B cell (primary cell): ENCODE measurements at regions not wholly inside any gene's neighbourhood (a gene's known extent, or its start where the extent isn't known, plus 50 kb on each side); places are given as distances from the start of the nearest gene placed in this dataset.

ENCODE experiments used
- ATAC-seq: fragments of 200-7000 bp; cut with Tn5 transposase; one replicate; pipeline ENCODE4 v1.10.0; 2021; ENCODE audit warnings: low read depth, mild to moderate bottlenecking, moderate number of reproducible peaks, moderate library complexity
- CTCF ChIA-PET: fragments of 350-600 bp; sonication (Branson Sonifier 250); formaldehyde crosslinking; loops from one replicate; lab custom pipeline; 2021; ENCODE audit warnings: antibody characterized with exemption, inconsistent platforms; lab: Charles Lee
- POLR2A ChIA-PET: fragments of 350-600 bp; sonication (Branson Sonifier 250); formaldehyde crosslinking; loops from one replicate; lab custom pipeline; 2021; ENCODE audit warnings: antibody characterized with exemption; lab: Charles Lee
- DNase-seq: peaks from one replicate; pipeline ENCODE4 v3.0.0; 2013
- H2AFZ ChIP-seq: 2 replicates; pipeline ENCODE4 v1.6.1; 2012; ENCODE audit warnings: mild to moderate bottlenecking, low read depth, low read length; ENCODE audit not compliant: insufficient read depth, poor library complexity, severe bottlenecking
- H3K27ac ChIP-seq, 2 donors: 1 replicate in 1 of 2; 2 replicates in 1 of 2; pipeline ENCODE4 v1.5.1; 2012 to 2013; ENCODE audit warnings: low read length in 2 of 2, mild to moderate bottlenecking in 2 of 2, moderate library complexity in 1 of 2
- H3K27me3 ChIP-seq, 4 experiments: fragments of 200-600 bp in 1 of 4; sonication (generic) in 1 of 4; replicated peaks in 1 of 4; 1 replicate in 2 of 4; 2 replicates in 2 of 4; pipeline versions ENCODE4 v1.6.1 to v1.7.0; 2013 to 2016; ENCODE audit warnings: low read length in 3 of 4, mild to moderate bottlenecking in 2 of 4, mixed read lengths in 1 of 4, moderate library complexity in 1 of 4; ENCODE audit not compliant: insufficient read depth in 4 of 4, control insufficient read depth in 3 of 4; ENCODE audit errors: control extremely low read depth in 1 of 4
- H3K36me3 ChIP-seq, 2 experiments: replicated peaks in 1 of 2; 1 replicate in 1 of 2; 2 replicates in 1 of 2; pipeline versions ENCODE4 v1.6.1 to v1.7.1; 2013; ENCODE audit warnings: low read length in 1 of 2; ENCODE audit not compliant: insufficient read depth in 2 of 2, control insufficient read depth in 1 of 2; ENCODE audit errors: control extremely low read depth in 1 of 2, extremely low read depth in 1 of 2
- H3K4me1 ChIP-seq, 2 donors: fragments of 200-600 bp in 1 of 2; sonication (generic) in 1 of 2; 1 replicate in 1 of 2; 2 replicates in 1 of 2; pipeline versions ENCODE4 v1.5.1 to v1.6.1; 2013 to 2017; ENCODE audit warnings: low read length in 2 of 2; ENCODE audit not compliant: control insufficient read depth in 2 of 2, insufficient read depth in 2 of 2
- H3K4me2 ChIP-seq: replicated peaks from 2 replicates; pipeline ENCODE3; 2012; ENCODE audit warnings: mild to moderate bottlenecking, low read depth, low read length; ENCODE audit not compliant: poor library complexity, severe bottlenecking
- H3K4me3 ChIP-seq, 5 experiments: fragments of 200-600 bp in 1 of 5; sonication (generic) in 1 of 5; 1 replicate in 3 of 5; 2 replicates in 2 of 5; pipeline versions ENCODE4 v1.5.1 to v1.7.0; 2011 to 2016; ENCODE audit warnings: low read length in 4 of 5, mild to moderate bottlenecking in 4 of 5, low read depth in 2 of 5, control low read depth in 1 of 5, moderate library complexity in 1 of 5; ENCODE audit not compliant: insufficient read depth in 1 of 5; ENCODE audit errors: control extremely low read depth in 1 of 5, extremely low read depth in 1 of 5
- H3K79me2 ChIP-seq: fragments of 200-600 bp; sonication (generic); one replicate; pipeline ENCODE4 v1.6.0; 2016; ENCODE audit warnings: low read length; ENCODE audit not compliant: control insufficient read depth, insufficient read depth
- H3K9ac ChIP-seq: fragments of 200-600 bp; sonication (generic); 2 replicates; pipeline ENCODE4 v1.6.1; 2017; ENCODE audit warnings: mild to moderate bottlenecking, low read length, moderate library complexity
- H3K9me3 ChIP-seq, 3 donors: one replicate each; pipeline versions ENCODE4 v1.6.1 to v1.7.1; 2013; ENCODE audit warnings: low read length in 2 of 3; ENCODE audit not compliant: control insufficient read depth in 2 of 3, insufficient read depth in 1 of 3; ENCODE audit errors: control extremely low read depth in 1 of 3
- H4K20me1 ChIP-seq: 2 replicates; pipeline ENCODE4 v1.6.0; 2012; ENCODE audit warnings: mild to moderate bottlenecking, low read length; ENCODE audit not compliant: insufficient read depth, control insufficient read depth, poor library complexity, severe bottlenecking
- H3K27ac Mint-ChIP-seq: one replicate; pipeline ENCODE4 v1.8.0; 2021; ENCODE audit warnings: mixed read lengths
- H3K27me3 Mint-ChIP-seq: one replicate; pipeline ENCODE4 v1.8.0; 2021; ENCODE audit warnings: mixed read lengths
- H3K4me1 Mint-ChIP-seq: one replicate; pipeline ENCODE4 v1.8.0; 2021; ENCODE audit warnings: mixed read lengths
- H3K4me3 Mint-ChIP-seq: one replicate; pipeline ENCODE4 v1.8.0; 2021; ENCODE audit warnings: mixed read lengths
- H3K9me3 Mint-ChIP-seq: one replicate; pipeline ENCODE4 v1.8.0; 2022; ENCODE audit warnings: mixed read lengths; ENCODE audit not compliant: insufficient read depth
- CTCF ChIP-seq: fragments of 200-600 bp; IDR thresholded peaks from one replicate; pipeline ENCODE4 v1.8.0; 2022; ENCODE audit warnings: antibody characterized with exemption, mild to moderate bottlenecking
- EZH2 ChIP-seq: IDR thresholded peaks from 2 replicates; pipeline ENCODE4 v1.6.1; 2012; ENCODE audit warnings: borderline replicate concordance, low read depth, mild to moderate bottlenecking, moderate library complexity, low read length; ENCODE audit not compliant: insufficient read depth, poor library complexity, severe bottlenecking
- WGBS: methylation state at CpG from one replicate; pipeline ENCODE4 v1.1.5; 2013; ENCODE audit warnings: missing lambda C conversion rate; ENCODE audit not compliant: insufficient coverage; 5-methylcytosine and 5-hydroxymethylcytosine counted together
- intact Hi-C: fragments of 100-400 bp; cut with micrococcal nuclease; formaldehyde crosslinking; loops from one replicate; pipeline ENCODE4 v1.10.0; 2022

GRCh38 chrY:17202395-17202794 is 677.6 kb downstream of the CDY2B start:
- POLR2A ChIA-PET = no interaction called here
- Mint-ChIP-seq H3K27me3 (no peaks in the 10 kb centered on the region), H3K9me3 (no peaks in the 10 kb centered on the region), H3K27ac (no peak overlapping the region), H3K4me3 (no peak overlapping the region), H3K4me1 (no peaks in the 10 kb centered on the region)
- Histone ChIP-seq H3K4me2 (no peak overlapping the region), H3K9me3 (no peaks in the 10 kb centered on the region), H3K4me3 (no peak overlapping the region), H4K20me1 (no peaks in the 10 kb centered on the region), H2AFZ (no peak overlapping the region), H3K9ac (no peak overlapping the region), H3K4me1 (no peaks in the 10 kb centered on the region), H3K27ac (no peak overlapping the region), H3K27me3 (no peaks in the 10 kb centered on the region), H3K36me3 (no peaks in the 10 kb centered on the region), H3K79me2 (no peaks in the 10 kb centered on the region)
- CTCF ChIA-PET = no interaction called here
- DNase-seq (no peak), ATAC-seq (no peak)
- WGBS = no CpG with 5 or more reads among the region's 3 CpGs
- intact Hi-C loops = no loop called here
- no peak for TF ChIP-seq CTCF

- ChIA-PET CTCF (no interaction called here), POLR2A (no interaction called here)
- H3K9me3 Mint-ChIP-seq = peaks cover 4% of the 10 kb centered on the region
- Histone ChIP-seq H3K36me3 (no peaks in the 10 kb centered on the region), H4K20me1 (no peaks in the 10 kb centered on the region), H3K4me3 (no peak overlapping the region), H3K79me2 (no peaks in the 10 kb centered on the region), H2AFZ (no peak overlapping the region), H3K9me3 (peaks cover 0 to 7% (median 0%) of the 10 kb centered on the region in 3 donors), H3K9ac (no peak overlapping the region), H3K27ac (no peak overlapping the region), H3K4me1 (no peaks in the 10 kb centered on the region), H3K27me3 (no peaks in the 10 kb centered on the region), H3K4me2 (no peak overlapping the region)
- no peak for ATAC-seq
- intact Hi-C loops = no loop called here
- DNase-seq = no peak
- H3K27me3 Mint-ChIP-seq = no peaks in the 10 kb centered on the region
- TF ChIP-seq CTCF = no peak
- no peak for TF ChIP-seq EZH2
- H3K4me1 Mint-ChIP-seq = no peaks in the 10 kb centered on the region
- no peak overlapping the region for H3K4me3 Mint-ChIP-seq
- H3K27ac Mint-ChIP-seq = no peak overlapping the region
These were observed 695.7 kb downstream of the CDY2B start for GRCh38 chrY:17184299-17184698.
